SJSA1 (cell line): ENCODE measurements at regions not wholly inside any gene's neighbourhood (a gene's known extent, or its start where the extent isn't known, plus 50 kb on each side); places are given as distances from the start of the nearest gene placed in this dataset.
"Not testable (repeated sequence)": the region's sequence is repeated elsewhere in the genome, so short reads cannot be mapped to it uniquely, and the experiment has no call there.

ENCODE experiments used
- DNase-seq, 2 experiments: peaks; one replicate each; pipeline ENCODE4 v3.0.0-alpha.2; 2015 to 2020; ENCODE audit warnings: low spot score in 2 of 2, low read depth in 1 of 2
- H3K27ac ChIP-seq: fragments of 250-450 bp; sonication (Bioruptor Pico); 2 replicates; pipeline ENCODE4 v1.5.1; 2020; ENCODE audit warnings: mild to moderate bottlenecking, moderate library complexity
- H3K27me3 ChIP-seq: fragments of 250-450 bp; sonication (Bioruptor Pico); replicated peaks from 2 replicates; pipeline ENCODE4 v1.5.1; 2020; ENCODE audit warnings: mild to moderate bottlenecking, moderate library complexity
- H3K36me3 ChIP-seq: fragments of 250-450 bp; sonication (Bioruptor Pico); 2 replicates; pipeline ENCODE4 v1.5.1; 2020; ENCODE audit warnings: mild to moderate bottlenecking
- H3K4me1 ChIP-seq: fragments of 250-450 bp; sonication (Bioruptor Pico); replicated peaks from 2 replicates; pipeline ENCODE4 v1.6.1; 2021; ENCODE audit warnings: mild to moderate bottlenecking
- H3K4me3 ChIP-seq: fragments of 250-450 bp; sonication (Bioruptor Pico); 2 replicates; pipeline ENCODE4 v1.5.1; 2020; ENCODE audit warnings: mild to moderate bottlenecking
- H3K9me3 ChIP-seq: fragments of 250-450 bp; sonication (Bioruptor Pico); replicated peaks from 2 replicates; pipeline ENCODE4 v1.5.1; 2020; ENCODE audit warnings: mild to moderate bottlenecking

GRCh38 chr11:98330306-98330705 lies 690.4 kb upstream of the CNTN5 start:
- not testable (repeated sequence) for H3K9me3 ChIP-seq, H3K4me3 ChIP-seq, DNase-seq, H3K27ac ChIP-seq, H3K36me3 ChIP-seq, H3K4me1 ChIP-seq, H3K27me3 ChIP-seq

GRCh38 chr11:98358551-98358950 lies 662.2 kb upstream of the CNTN5 start:
- no peaks in the 10 kb centered on the region for H3K36me3 ChIP-seq
- DNase-seq = no peak
- H3K27ac ChIP-seq = no peak overlapping the region
- H3K9me3 ChIP-seq = no peaks in the 10 kb centered on the region
- H3K27me3 ChIP-seq = no peaks in the 10 kb centered on the region
- H3K4me3 ChIP-seq = no peak overlapping the region
- no peaks in the 10 kb centered on the region for H3K4me1 ChIP-seq

- no peaks in the 10 kb centered on the region for H3K4me1 ChIP-seq
- no peak overlapping the region for H3K4me3 ChIP-seq
- no peaks in the 10 kb centered on the region for H3K9me3 ChIP-seq
- no peaks in the 10 kb centered on the region for H3K27me3 ChIP-seq
- DNase-seq = no peak
- H3K27ac ChIP-seq = no peak overlapping the region
- no peaks in the 10 kb centered on the region for H3K36me3 ChIP-seq
Observed at GRCh38 chr11:98365190-98365589, 655.6 kb upstream of the CNTN5 start.

- H3K27ac ChIP-seq = no peak overlapping the region
- H3K27me3 ChIP-seq = no peaks in the 10 kb centered on the region
- no peak overlapping the region for H3K4me3 ChIP-seq
- no peaks in the 10 kb centered on the region for H3K4me1 ChIP-seq
- H3K36me3 ChIP-seq = no peaks in the 10 kb centered on the region
- DNase-seq = no peak
- H3K9me3 ChIP-seq = no peaks in the 10 kb centered on the region
Observed at GRCh38 chr11:98365941-98366340, 654.8 kb upstream of the CNTN5 start.

GRCh38 chr11:98390391-98390790 lies 630.4 kb upstream of the CNTN5 start:
- Histone ChIP-seq H3K4me1 (no peaks in the 10 kb centered on the region), H3K9me3 (no peaks in the 10 kb centered on the region), H3K27me3 (no peaks in the 10 kb centered on the region), H3K36me3 (no peaks in the 10 kb centered on the region), H3K27ac (no peak overlapping the region), H3K4me3 (no peak overlapping the region)
- DNase-seq = no peak

GRCh38 chr11:98394500-98394899 lies 626.2 kb upstream of the CNTN5 start:
- not testable (repeated sequence) for H3K36me3 ChIP-seq, H3K4me1 ChIP-seq, H3K9me3 ChIP-seq, H3K4me3 ChIP-seq, DNase-seq, H3K27me3 ChIP-seq, H3K27ac ChIP-seq

- Histone ChIP-seq H3K36me3 (no peaks in the 10 kb centered on the region), H3K27me3 (no peaks in the 10 kb centered on the region), H3K9me3 (no peaks in the 10 kb centered on the region), H3K4me3 (no peak overlapping the region), H3K4me1 (no peaks in the 10 kb centered on the region), H3K27ac (no peak overlapping the region)
- no peak for DNase-seq
Observed at GRCh38 chr11:98398508-98398907, 622.2 kb upstream of the CNTN5 start.

- Histone ChIP-seq H3K4me1 (no peaks in the 10 kb centered on the region), H3K36me3 (no peaks in the 10 kb centered on the region), H3K9me3 (no peaks in the 10 kb centered on the region), H3K4me3 (no peak overlapping the region), H3K27me3 (no peaks in the 10 kb centered on the region), H3K27ac (no peak overlapping the region)
- DNase-seq = no peak
Observed at GRCh38 chr11:98409069-98409468, 611.7 kb upstream of the CNTN5 start.

- Histone ChIP-seq H3K27ac (no peak overlapping the region), H3K4me3 (no peak overlapping the region)
Observed at GRCh38 chr11:98411777-98412176, 609.0 kb upstream of the CNTN5 start.

GRCh38 chr11:98417256-98417755 lies 603.4 kb upstream of the CNTN5 start:
- Histone ChIP-seq H3K9me3 (no peaks in the 10 kb centered on the region), H3K4me3 (no peak overlapping the region), H3K27me3 (no peaks in the 10 kb centered on the region), H3K4me1 (no peaks in the 10 kb centered on the region), H3K27ac (no peak overlapping the region), H3K36me3 (no peaks in the 10 kb centered on the region)
- DNase-seq = no peak

More at GRCh38 chr11:98411777-98412176, 609.0 kb upstream of the CNTN5 start:
- H3K9me3 ChIP-seq = no peaks in the 10 kb centered on the region
- no peaks in the 10 kb centered on the region for H3K4me1 ChIP-seq
- no peaks in the 10 kb centered on the region for H3K36me3 ChIP-seq
- no peaks in the 10 kb centered on the region for H3K27me3 ChIP-seq
- no peak for DNase-seq

- H3K4me3 ChIP-seq = no peak overlapping the region
- no peaks in the 10 kb centered on the region for H3K4me1 ChIP-seq
- DNase-seq = no peak
- H3K9me3 ChIP-seq = no peaks in the 10 kb centered on the region
- no peaks in the 10 kb centered on the region for H3K36me3 ChIP-seq
- no peaks in the 10 kb centered on the region for H3K27me3 ChIP-seq
- H3K27ac ChIP-seq = no peak overlapping the region
Observed at GRCh38 chr11:98423933-98424332, 596.8 kb upstream of the CNTN5 start.

- H3K27me3 ChIP-seq, DNase-seq, H3K9me3 ChIP-seq, H3K4me3 ChIP-seq, H3K4me1 ChIP-seq, H3K27ac ChIP-seq, H3K36me3 ChIP-seq: not testable (repeated sequence)
Observed at GRCh38 chr11:98424773-98425172, 596.0 kb upstream of the CNTN5 start.

GRCh38 chr11:98431463-98432359 lies 589.0 kb upstream of the CNTN5 start:
- H3K4me3 ChIP-seq = no peak overlapping the region
- no peaks in the 10 kb centered on the region for H3K36me3 ChIP-seq
- H3K27me3 ChIP-seq = no peaks in the 10 kb centered on the region
- H3K4me1 ChIP-seq = no peaks in the 10 kb centered on the region
- H3K27ac ChIP-seq = no peak overlapping the region
- H3K9me3 ChIP-seq = no peaks in the 10 kb centered on the region
- no peak for DNase-seq

- Histone ChIP-seq H3K4me1 (no peaks in the 10 kb centered on the region), H3K36me3 (no peaks in the 10 kb centered on the region), H3K27me3 (no peaks in the 10 kb centered on the region), H3K27ac (no peak overlapping the region), H3K4me3 (no peak overlapping the region), H3K9me3 (no peaks in the 10 kb centered on the region)
- no peak for DNase-seq
Observed at GRCh38 chr11:98434296-98434695, 586.5 kb upstream of the CNTN5 start.

GRCh38 chr11:98453378-98453777 lies 567.4 kb upstream of the CNTN5 start:
- no peak overlapping the region for H3K4me3 ChIP-seq
- no peak overlapping the region for H3K27ac ChIP-seq
- H3K4me1 ChIP-seq = no peaks in the 10 kb centered on the region
- no peaks in the 10 kb centered on the region for H3K9me3 ChIP-seq
- DNase-seq = no peak
- no peaks in the 10 kb centered on the region for H3K36me3 ChIP-seq
- no peaks in the 10 kb centered on the region for H3K27me3 ChIP-seq
